H9 (cell line): ENCODE measurements at regions not wholly inside any gene's neighbourhood (a gene's known extent, or its start where the extent isn't known, plus 50 kb on each side); places are given as distances from the start of the nearest gene placed in this dataset.

Source experiments
- DNase-seq: peaks from one replicate; pipeline ENCODE4 v3.0.0-alpha.2; 2017
- H2AFZ ChIP-seq: one replicate; pipeline ENCODE4 v1.6.1; 2013; ENCODE audit warnings: mild to moderate bottlenecking, low read length, control low read depth, moderate library complexity
- H2AK5ac ChIP-seq: 2 replicates; pipeline ENCODE4 v1.6.1; 2013; ENCODE audit warnings: low read length, control low read depth, mixed read lengths; ENCODE audit not compliant: insufficient read length
- H2BK120ac ChIP-seq: one replicate; pipeline ENCODE4 v1.6.1; 2013; ENCODE audit warnings: low read depth, mild to moderate bottlenecking, low read length, control low read depth, inconsistent platforms; ENCODE audit not compliant: poor library complexity, severe bottlenecking
- H2BK12ac ChIP-seq: 2 replicates; pipeline ENCODE4 v1.6.1; 2013; ENCODE audit warnings: low read length, control low read depth, mixed read lengths, low read depth; ENCODE audit not compliant: insufficient read length
- H2BK15ac ChIP-seq: 2 replicates; pipeline ENCODE4 v1.6.1; 2013; ENCODE audit warnings: low read depth, low read length, control low read depth
- H2BK20ac ChIP-seq: one replicate; pipeline ENCODE4 v1.6.1; 2013; ENCODE audit warnings: low read depth, mild to moderate bottlenecking, low read length, control low read depth, inconsistent platforms; ENCODE audit not compliant: poor library complexity, severe bottlenecking
- H2BK5ac ChIP-seq: 2 replicates; pipeline ENCODE4 v1.6.1; 2013; ENCODE audit warnings: low read length, control low read depth, mixed read lengths; ENCODE audit not compliant: insufficient read length
- H3K14ac ChIP-seq: 2 replicates; pipeline ENCODE4 v1.6.1; 2013; ENCODE audit warnings: low read length, control low read depth; ENCODE audit not compliant: insufficient read depth
- H3K18ac ChIP-seq: 2 replicates; pipeline ENCODE4 v1.6.1; 2013; ENCODE audit warnings: low read depth, mild to moderate bottlenecking, mixed read lengths, low read length, control low read depth; ENCODE audit not compliant: insufficient read length
- H3K23ac ChIP-seq: 2 replicates; pipeline ENCODE4 v1.6.1; 2013; ENCODE audit warnings: low read length, control low read depth, mixed read lengths, low read depth; ENCODE audit not compliant: insufficient read length
- H3K23me2 ChIP-seq: 2 replicates; pipeline ENCODE4 v1.6.1; 2013; ENCODE audit warnings: low read depth, mild to moderate bottlenecking, mixed read lengths, low read length, control low read depth; ENCODE audit not compliant: insufficient read length, poor library complexity, severe bottlenecking
- H3K27ac ChIP-seq: 2 replicates; pipeline ENCODE4 v1.5.1; 2013; ENCODE audit warnings: low read length, control low read depth, mixed read lengths, low read depth; ENCODE audit not compliant: insufficient read length
- H3K27me3 ChIP-seq: 2 replicates; pipeline ENCODE4 v1.6.1; 2013; ENCODE audit warnings: low read length, control low read depth, inconsistent platforms; ENCODE audit not compliant: insufficient read depth
- H3K4ac ChIP-seq: 2 replicates; pipeline ENCODE4 v1.6.1; 2013; ENCODE audit warnings: low read depth, mild to moderate bottlenecking, control low read depth, inconsistent platforms, low read length, moderate library complexity
- H3K4me1 ChIP-seq: 2 replicates; pipeline ENCODE4 v1.6.1; 2013; ENCODE audit warnings: low read length, control low read depth, inconsistent platforms; ENCODE audit not compliant: insufficient read depth
- H3K4me2 ChIP-seq: 2 replicates; pipeline ENCODE4 v1.6.1; 2013; ENCODE audit warnings: low read length, control low read depth, mixed read lengths; ENCODE audit not compliant: insufficient read length, insufficient read depth
- H3K56ac ChIP-seq: 2 replicates; pipeline ENCODE4 v1.6.1; 2013; ENCODE audit warnings: low read depth, mild to moderate bottlenecking, mixed read lengths, low read length, control low read depth; ENCODE audit not compliant: insufficient read length
- H3K79me1 ChIP-seq: 2 replicates; pipeline ENCODE4 v1.6.1; 2013; ENCODE audit warnings: low read depth, mild to moderate bottlenecking, moderate library complexity, low read length, control low read depth, inconsistent platforms; ENCODE audit not compliant: insufficient read depth, poor library complexity, severe bottlenecking
- H3K79me2 ChIP-seq: 2 replicates; pipeline ENCODE4 v1.6.1; 2013; ENCODE audit warnings: low read length, control low read depth, inconsistent platforms; ENCODE audit not compliant: insufficient read depth
- H3K9ac ChIP-seq: 2 replicates; pipeline ENCODE4 v1.6.1; 2013; ENCODE audit warnings: low read length, control low read depth, mixed read lengths; ENCODE audit not compliant: insufficient read length; ENCODE audit errors: extremely low read depth
- H3K9me3 ChIP-seq: one replicate; pipeline ENCODE4 v1.6.1; 2013; ENCODE audit warnings: low read depth, low read length, inconsistent platforms; ENCODE audit not compliant: control insufficient read depth
- H3T11ph ChIP-seq: one replicate; pipeline ENCODE4 v1.6.1; 2013; ENCODE audit warnings: mild to moderate bottlenecking, low read length, control low read depth, inconsistent platforms
- H4K20me1 ChIP-seq: one replicate; pipeline ENCODE4 v1.6.1; 2013; ENCODE audit not compliant: control insufficient read depth, insufficient read length, insufficient read depth
- H4K5ac ChIP-seq: 2 replicates; pipeline ENCODE4 v1.6.1; 2013; ENCODE audit warnings: low read depth, mild to moderate bottlenecking, mixed read lengths, low read length, control low read depth; ENCODE audit not compliant: insufficient read length
- H4K8ac ChIP-seq: replicated peaks from 2 replicates; pipeline ENCODE4 v1.6.1; 2013; ENCODE audit warnings: low read length, control low read depth, mixed read lengths, low read depth; ENCODE audit not compliant: insufficient read length
- H4K91ac ChIP-seq: 2 replicates; pipeline ENCODE4 v1.6.1; 2013; ENCODE audit warnings: low read depth, mild to moderate bottlenecking, moderate library complexity, mixed read lengths, low read length, control low read depth; ENCODE audit not compliant: insufficient read length
- H3K27ac Mint-ChIP-seq, 3 experiments: 2 replicates in 2 of 3; 3 replicates in 1 of 3; pipeline ENCODE4 v1.8.0; 2020 to 2021; ENCODE audit warnings: mixed read lengths in 3 of 3, mild to moderate bottlenecking in 1 of 3, moderate library complexity in 1 of 3
- H3K27me3 Mint-ChIP-seq: 2 replicates; pipeline ENCODE4 v1.8.0; 2021; ENCODE audit warnings: low read depth, mild to moderate bottlenecking, moderate library complexity, mixed read lengths
- H3K36me3 Mint-ChIP-seq, 3 experiments: 2 replicates in 2 of 3; 3 replicates in 1 of 3; pipeline ENCODE4 v1.8.0; 2020 to 2021; ENCODE audit warnings: low read depth in 3 of 3, mixed read lengths in 3 of 3; ENCODE audit not compliant: insufficient read depth in 1 of 3
- H3K4me1 Mint-ChIP-seq, 2 experiments: 2 replicates each; pipeline ENCODE4 v1.8.0; 2020; ENCODE audit warnings: mixed read lengths in 2 of 2
- H3K4me3 Mint-ChIP-seq, 2 experiments: 2 replicates in 1 of 2; 3 replicates in 1 of 2; pipeline ENCODE4 v1.8.0; 2020 to 2021; ENCODE audit warnings: mild to moderate bottlenecking in 2 of 2, mixed read lengths in 2 of 2, moderate library complexity in 1 of 2
- H3K9me3 Mint-ChIP-seq, 2 experiments: 2 replicates in 1 of 2; 3 replicates in 1 of 2; pipeline ENCODE4 v1.8.0; 2020; ENCODE audit warnings: mild to moderate bottlenecking in 2 of 2, mixed read lengths in 2 of 2, moderate library complexity in 1 of 2
- WGBS: extraction: QIAGEN DNeasy Blood & Tissue Kit; methylation state at CpG from one replicate; pipeline ENCODE4 v1.1.7; 2013; ENCODE audit warnings: missing lambda C conversion rate, low lambda C conversion rate, mixed read lengths; ENCODE audit not compliant: insufficient read length; ENCODE audit errors: extremely low coverage; 5-methylcytosine and 5-hydroxymethylcytosine counted together
- TF ChIP-seq, protein P1 (sequence below): fragments of 200-600 bp; sonication (generic); conservative IDR thresholded peaks from 3 replicates; pipeline ENCODE4 v1.8.0; 2021; ENCODE audit warnings: antibody characterized with exemption, mild to moderate bottlenecking

DNA sequence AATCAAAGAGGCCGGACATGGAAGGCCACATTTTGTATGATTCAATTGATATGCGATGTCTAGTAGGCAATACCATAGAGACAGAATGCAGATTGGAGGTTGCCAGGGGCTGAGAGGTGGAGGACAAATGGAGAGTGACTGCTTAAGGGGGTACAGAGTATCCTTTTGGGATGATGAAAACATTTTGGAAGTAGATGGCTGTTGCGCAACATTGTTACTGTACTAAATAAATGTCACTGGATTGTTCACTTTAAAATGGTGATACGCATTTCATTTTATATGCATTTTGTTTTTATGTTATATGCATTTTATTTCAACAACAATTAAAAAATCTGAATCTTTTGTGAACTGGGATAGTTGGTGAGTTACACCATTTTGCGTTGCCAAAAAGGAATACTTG lies 99.7 kb upstream of the AGBL1 start:
- no peak overlapping the region for H2BK120ac ChIP-seq
- no peak for DNase-seq
- no peak overlapping the region for H3K27ac ChIP-seq
- H3K18ac ChIP-seq = no peak overlapping the region
- H2AFZ ChIP-seq = no peak overlapping the region
- no peak overlapping the region for H2BK20ac ChIP-seq
- no peak overlapping the region for H4K5ac ChIP-seq
- no peak overlapping the region for H3K14ac ChIP-seq
- H3K79me2 ChIP-seq = no peaks in the 10 kb centered on the region
- H2BK5ac ChIP-seq = no peak overlapping the region
- TF ChIP-seq, protein P1, sequence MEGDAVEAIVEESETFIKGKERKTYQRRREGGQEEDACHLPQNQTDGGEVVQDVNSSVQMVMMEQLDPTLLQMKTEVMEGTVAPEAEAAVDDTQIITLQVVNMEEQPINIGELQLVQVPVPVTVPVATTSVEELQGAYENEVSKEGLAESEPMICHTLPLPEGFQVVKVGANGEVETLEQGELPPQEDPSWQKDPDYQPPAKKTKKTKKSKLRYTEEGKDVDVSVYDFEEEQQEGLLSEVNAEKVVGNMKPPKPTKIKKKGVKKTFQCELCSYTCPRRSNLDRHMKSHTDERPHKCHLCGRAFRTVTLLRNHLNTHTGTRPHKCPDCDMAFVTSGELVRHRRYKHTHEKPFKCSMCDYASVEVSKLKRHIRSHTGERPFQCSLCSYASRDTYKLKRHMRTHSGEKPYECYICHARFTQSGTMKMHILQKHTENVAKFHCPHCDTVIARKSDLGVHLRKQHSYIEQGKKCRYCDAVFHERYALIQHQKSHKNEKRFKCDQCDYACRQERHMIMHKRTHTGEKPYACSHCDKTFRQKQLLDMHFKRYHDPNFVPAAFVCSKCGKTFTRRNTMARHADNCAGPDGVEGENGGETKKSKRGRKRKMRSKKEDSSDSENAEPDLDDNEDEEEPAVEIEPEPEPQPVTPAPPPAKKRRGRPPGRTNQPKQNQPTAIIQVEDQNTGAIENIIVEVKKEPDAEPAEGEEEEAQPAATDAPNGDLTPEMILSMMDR = no peak
- Mint-ChIP-seq H3K27me3 (peaks cover 2% of the 10 kb centered on the region; the same call in 1 of the 2 replicates), H3K4me1 (no peaks in the 10 kb centered on the region; a peak in 1 of 4 replicates), H3K27ac (no peak overlapping the region), H3K36me3 (peaks cover 0 to 8% (median 3%) of the 10 kb centered on the region in 3 experiments; a peak in 3 of 7 replicates), H3K4me3 (no peak overlapping the region), H3K9me3 (peaks cover 12 to 14% of the 10 kb centered on the region in 2 experiments; a peak in 4 of 5 replicates)
- no peaks in the 10 kb centered on the region for H3K9me3 ChIP-seq
- no peak overlapping the region for H2AK5ac ChIP-seq
- H4K91ac ChIP-seq = no peak overlapping the region
- H3K4ac ChIP-seq = no peak overlapping the region
- H3K23ac ChIP-seq = no peak overlapping the region
- no peak overlapping the region for H3K56ac ChIP-seq
- no peaks in the 10 kb centered on the region for H3K79me1 ChIP-seq
- H3K4me1 ChIP-seq = no peaks in the 10 kb centered on the region
- H3T11ph ChIP-seq = no peak overlapping the region
- H2BK15ac ChIP-seq = no peak overlapping the region
- H4K8ac ChIP-seq = no peak overlapping the region
- no peak overlapping the region for H3K9ac ChIP-seq
- no peaks in the 10 kb centered on the region for H3K23me2 ChIP-seq
- H3K4me2 ChIP-seq = no peak overlapping the region
- no peaks in the 10 kb centered on the region for H4K20me1 ChIP-seq
- no peak overlapping the region for H2BK12ac ChIP-seq
- WGBS = no CpG with 5 or more reads among the region's 5 CpGs
- H3K27me3 ChIP-seq = no peaks in the 10 kb centered on the region; the same call in 1 of the 2 replicates
